ENCODE measurements at regions not wholly inside any gene's neighbourhood (a gene's known extent, or its start where the extent isn't known, plus 50 kb on each side); places are given as distances from the start of the nearest gene placed in this dataset.

DNA sequence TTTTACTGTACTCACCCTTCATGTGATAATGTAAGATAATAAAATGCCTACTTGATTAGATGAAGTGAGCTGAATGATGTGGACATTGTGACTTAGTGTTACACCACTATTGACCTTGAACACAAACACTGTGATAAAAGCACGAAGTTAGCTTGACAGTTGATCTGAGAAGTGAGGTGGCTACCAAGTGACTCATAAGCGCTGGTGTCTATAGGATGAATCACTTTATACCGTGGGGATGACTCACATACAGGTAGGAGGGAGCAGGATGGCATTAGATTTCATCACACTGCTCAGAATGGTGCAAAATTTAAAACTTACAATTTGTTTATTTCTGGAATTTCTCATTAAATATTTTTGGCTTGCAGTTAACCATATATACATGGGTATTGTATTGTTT lies 174.7 kb upstream of the CNTN3 start:
- TF ChIP-seq POLR2A (IDR thresholded peaks at IDR 0.05; ENCODE audit: low read depth, low read length) = no peak
- DNase-seq (ENCODE audit: insufficient read length, low spot score) = no peak
- no peak for FAIRE-seq

GRCh38 chr3:74787011-74787410 lies 172.6 kb upstream of the CNTN3 start:
- TF ChIP-seq POLR2A (IDR thresholded peaks at IDR 0.05; ENCODE audit: low read depth, low read length) = no peak
- DNase-seq (ENCODE audit: insufficient read length, low spot score) (no peak), FAIRE-seq (no peak)

GRCh38 chr3:74771401-74771800 lies 156.9 kb upstream of the CNTN3 start:
- no peak for TF ChIP-seq POLR2A (IDR thresholded peaks at IDR 0.05; ENCODE audit: low read depth, low read length)
- DNase-seq (ENCODE audit: insufficient read length, low spot score) (no peak), FAIRE-seq (no peak)

- TF ChIP-seq POLR2A (IDR thresholded peaks at IDR 0.05; ENCODE audit: low read depth, low read length) = no peak
- no peak for DNase-seq (ENCODE audit: insufficient read length, low spot score)
Measured at GRCh38 chr3:74768010-74768409, 153.6 kb upstream of the CNTN3 start.

DNA sequence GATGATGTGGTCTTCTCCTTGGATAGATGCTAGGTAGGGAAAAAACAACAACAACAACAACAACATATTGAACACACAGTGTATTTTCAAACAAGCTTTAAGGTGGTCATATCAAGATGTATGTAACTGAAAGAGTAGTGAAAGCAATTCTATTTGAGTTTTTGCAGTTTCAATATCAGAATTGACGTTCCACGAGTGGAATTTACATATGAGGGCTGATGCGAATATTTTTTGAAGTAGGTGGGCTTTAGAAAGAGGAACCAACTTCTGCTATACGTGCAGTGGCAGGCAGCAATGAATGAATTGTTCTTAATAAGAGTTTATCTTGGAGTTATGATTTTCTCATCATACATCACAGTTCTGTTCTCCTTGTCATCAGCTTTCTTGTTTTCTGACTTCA lies 151.9 kb upstream of the CNTN3 start:
- TF ChIP-seq POLR2A (IDR thresholded peaks at IDR 0.05; ENCODE audit: low read depth, low read length) = no peak
- FAIRE-seq = no peak

More at GRCh38 chr3:74768010-74768409, 153.6 kb upstream of the CNTN3 start:
- FAIRE-seq = no peak

GRCh38 chr3:74763830-74764229 lies 149.4 kb upstream of the CNTN3 start:
- no peak for TF ChIP-seq POLR2A (IDR thresholded peaks at IDR 0.05; ENCODE audit: low read depth, low read length)
- FAIRE-seq = no peak
- no peak for DNase-seq (ENCODE audit: insufficient read length, low spot score)

More for the DNA sequence above, 151.9 kb upstream of the CNTN3 start:
- no peak for DNase-seq (ENCODE audit: insufficient read length, low spot score)

DNA sequence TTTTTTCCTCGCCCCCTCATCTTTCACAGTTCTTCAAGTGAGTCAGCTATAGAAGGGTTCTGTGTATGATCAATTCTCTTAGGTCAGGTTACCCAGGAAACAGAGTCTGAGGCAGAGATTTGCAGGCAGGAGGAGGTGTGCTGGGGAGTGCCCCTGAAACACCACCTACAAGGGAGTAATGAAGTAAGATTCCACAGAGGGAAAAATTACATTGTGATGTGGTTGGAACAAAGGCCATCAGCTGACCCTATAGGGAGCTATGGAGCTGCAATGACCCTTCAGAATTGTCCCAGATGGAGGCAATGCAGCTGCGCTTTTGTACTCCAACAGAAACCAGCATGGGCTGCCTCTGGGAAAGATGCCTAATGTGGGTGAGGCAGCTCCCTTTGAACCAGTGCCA lies 142.2 kb upstream of the CNTN3 start:
- FAIRE-seq (no peak), DNase-seq (ENCODE audit: insufficient read length, low spot score) (no peak)
- no peak for TF ChIP-seq POLR2A (IDR thresholded peaks at IDR 0.05; ENCODE audit: low read depth, low read length)

- no peak for TF ChIP-seq POLR2A (IDR thresholded peaks at IDR 0.05; ENCODE audit: low read depth, low read length)
- FAIRE-seq = no peak
- no peak for DNase-seq (ENCODE audit: insufficient read length, low spot score)
Measured at GRCh38 chr3:74752290-74752689, 137.8 kb upstream of the CNTN3 start.

- TF ChIP-seq POLR2A (IDR thresholded peaks at IDR 0.05; ENCODE audit: low read depth, low read length) = no peak
- FAIRE-seq = no peak
- DNase-seq (ENCODE audit: insufficient read length, low spot score) = no peak
Measured at GRCh38 chr3:74751775-74752174, 137.3 kb upstream of the CNTN3 start.

DNA sequence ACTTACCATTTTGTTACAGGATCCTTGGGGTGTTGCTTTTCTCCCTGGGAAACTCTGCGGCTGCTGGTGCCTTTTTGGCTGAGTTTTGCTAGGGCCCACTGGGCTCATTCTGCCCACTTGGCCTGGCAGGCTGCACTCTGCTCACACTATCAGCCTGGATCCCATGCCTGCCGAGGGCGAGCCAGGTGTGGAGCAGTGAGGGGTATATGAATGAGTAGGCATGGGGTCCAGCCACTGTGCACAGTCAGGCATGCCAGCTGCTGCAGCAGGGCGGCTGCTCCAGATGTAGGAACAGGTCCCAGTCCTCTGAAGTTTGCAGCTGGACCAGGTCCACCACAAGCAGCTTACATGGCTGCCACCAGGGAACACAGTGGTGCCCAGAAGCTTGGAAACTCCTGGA lies 136.4 kb upstream of the CNTN3 start:
- no peak for TF ChIP-seq POLR2A (IDR thresholded peaks at IDR 0.05; ENCODE audit: low read depth, low read length)
- no peak for DNase-seq (ENCODE audit: insufficient read length, low spot score)
- no peak for FAIRE-seq

GRCh38 chr3:74739242-74739641 lies 124.8 kb upstream of the CNTN3 start:
- FAIRE-seq = no peak
- TF ChIP-seq POLR2A (IDR thresholded peaks at IDR 0.05; ENCODE audit: low read depth, low read length) = no peak
- DNase-seq (ENCODE audit: insufficient read length, low spot score) = no peak

- no peak for TF ChIP-seq POLR2A (IDR thresholded peaks at IDR 0.05; ENCODE audit: low read depth, low read length)
- DNase-seq (ENCODE audit: insufficient read length, low spot score) = no peak
- no peak for FAIRE-seq
Measured at GRCh38 chr3:74722211-74722610, 107.8 kb upstream of the CNTN3 start.

DNA sequence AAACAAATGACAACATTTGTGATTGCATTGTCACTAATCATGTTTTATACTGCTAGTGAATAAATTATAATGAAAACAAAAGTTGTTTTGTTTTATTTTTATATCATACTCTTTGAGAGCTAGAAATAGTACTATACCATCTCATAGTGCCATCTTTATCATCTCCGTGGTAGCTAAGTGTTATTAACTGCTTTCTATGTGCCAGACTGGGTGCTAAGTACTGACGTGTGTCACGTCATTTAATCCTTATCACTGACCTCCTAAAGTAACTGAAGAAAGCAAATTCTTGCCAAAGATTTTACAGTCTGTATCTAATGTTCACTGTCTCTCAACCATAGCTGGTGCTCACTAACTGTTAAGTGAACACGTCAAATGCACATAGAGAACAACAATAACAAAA lies 99.5 kb upstream of the CNTN3 start:
- DNase-seq (ENCODE audit: insufficient read length, low spot score) (no peak), FAIRE-seq (no peak)
- no peak for TF ChIP-seq POLR2A (IDR thresholded peaks at IDR 0.05; ENCODE audit: low read depth, low read length)

GRCh38 chr3:74711913-74712512 lies 97.6 kb upstream of the CNTN3 start:
- no peak for FAIRE-seq
- no peak for DNase-seq (ENCODE audit: insufficient read length, low spot score)
- no peak for TF ChIP-seq POLR2A (IDR thresholded peaks at IDR 0.05; ENCODE audit: low read depth, low read length)

DNA sequence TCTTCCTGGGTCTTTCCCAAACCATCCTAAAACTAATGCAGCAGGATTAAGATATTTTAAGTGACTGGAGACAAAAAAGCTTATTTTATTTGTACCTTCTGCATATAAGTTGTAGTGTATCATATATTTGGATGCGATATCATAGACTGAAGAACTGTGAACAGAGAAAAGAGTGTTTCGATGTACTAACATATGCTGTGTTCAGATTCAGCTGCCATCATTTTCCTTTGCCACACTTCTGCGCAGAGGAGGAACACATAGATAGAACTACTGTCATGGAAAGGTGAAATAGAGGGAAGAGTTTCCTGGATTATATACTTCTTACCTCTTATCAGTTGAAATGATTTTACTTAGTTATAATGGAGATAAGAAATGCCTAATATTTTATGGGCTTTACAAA lies 95.5 kb upstream of the CNTN3 start:
- FAIRE-seq (no peak), DNase-seq (ENCODE audit: insufficient read length, low spot score) (no peak)
- TF ChIP-seq POLR2A (IDR thresholded peaks at IDR 0.05; ENCODE audit: low read depth, low read length) = no peak
